ENCODE measurements at regions not wholly inside any gene's neighbourhood (a gene's known extent, or its start where the extent isn't known, plus 50 kb on each side); places are given as distances from the start of the nearest gene placed in this dataset.

GRCh38 chr3:86748015-86748414 is 242.9 kb downstream of the VGLL3 start:
- H3K4me3 ChIP-seq (ENCODE audit: low read depth, low read length), result no peak overlapping the region
- no peak for DNase-seq (ENCODE audit: low read depth)
- no peak for TF ChIP-seq CTCF (conservative IDR thresholded peaks at IDR 0.05; ENCODE audit: low read depth, low read length)

DNA sequence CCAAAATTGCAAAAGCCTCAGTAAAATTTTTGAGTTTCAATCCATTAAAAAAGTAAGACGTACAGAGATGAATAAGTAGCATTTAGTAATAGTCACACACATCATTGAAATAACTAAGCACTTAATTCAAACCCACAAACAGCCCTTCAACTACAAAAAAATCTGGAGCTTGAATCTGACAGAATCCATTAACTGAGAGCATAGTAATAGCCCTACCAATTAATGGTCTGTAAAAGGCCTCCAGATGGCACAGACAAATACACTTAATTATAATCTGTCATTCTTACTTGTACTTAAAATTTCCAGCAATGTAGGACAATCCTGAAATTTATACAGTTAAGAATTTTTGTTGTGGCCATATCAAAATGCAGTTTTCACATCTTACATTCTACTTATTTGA is 246.9 kb downstream of the VGLL3 start:
- H3K4me3 ChIP-seq (ENCODE audit: low read depth, low read length), result no peak overlapping the region
- no peak for DNase-seq (ENCODE audit: low read depth)
- no peak for TF ChIP-seq CTCF (conservative IDR thresholded peaks at IDR 0.05; ENCODE audit: low read depth, low read length)

DNA sequence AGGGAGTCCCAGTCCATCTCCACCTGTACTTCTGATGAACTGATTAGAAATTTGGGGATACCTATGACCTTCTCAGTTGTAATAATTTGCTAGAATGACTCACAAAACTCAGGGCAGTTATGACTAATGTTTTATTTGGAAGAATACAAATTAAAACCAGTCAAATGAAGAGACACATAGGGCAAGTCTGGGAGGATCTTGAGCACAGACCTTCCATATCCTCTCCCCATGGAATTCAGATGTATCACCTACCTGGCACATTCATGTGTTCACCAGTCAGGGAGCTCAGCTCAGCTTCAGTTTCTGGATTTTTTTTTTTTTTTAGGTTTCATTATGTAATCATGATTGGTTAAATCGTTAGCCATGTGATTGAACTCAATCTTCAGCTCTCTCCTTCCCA is 247.7 kb downstream of the VGLL3 start:
- H3K4me3 ChIP-seq (ENCODE audit: low read depth, low read length), result no peak overlapping the region
- DNase-seq (ENCODE audit: low read depth), result no peak
- TF ChIP-seq CTCF (conservative IDR thresholded peaks at IDR 0.05; ENCODE audit: low read depth, low read length), result no peak

DNA sequence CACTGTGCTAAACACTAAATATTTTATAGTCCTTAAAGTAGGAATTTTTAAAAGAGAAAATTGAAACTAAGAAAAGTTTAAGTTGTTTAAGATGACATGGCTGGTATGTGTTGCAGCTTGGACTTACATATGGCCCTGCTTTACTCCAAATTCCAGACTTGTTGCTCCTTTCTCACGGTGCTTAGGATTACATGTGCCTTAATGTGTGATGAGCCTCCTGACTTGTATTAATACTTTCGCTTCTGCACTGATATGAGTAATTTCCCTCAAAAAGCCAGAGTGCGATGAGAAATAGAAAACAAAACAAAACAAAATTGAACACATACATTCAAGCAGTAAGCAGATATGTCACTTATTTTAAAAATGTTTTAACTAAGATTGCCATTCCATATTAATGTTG is 250.2 kb downstream of the VGLL3 start:
- TF ChIP-seq CTCF (conservative IDR thresholded peaks at IDR 0.05; ENCODE audit: low read depth, low read length), result no peak
- DNase-seq (ENCODE audit: low read depth), result peak; percentile 2
- H3K4me3 ChIP-seq (ENCODE audit: low read depth, low read length), result no peak overlapping the region

DNA sequence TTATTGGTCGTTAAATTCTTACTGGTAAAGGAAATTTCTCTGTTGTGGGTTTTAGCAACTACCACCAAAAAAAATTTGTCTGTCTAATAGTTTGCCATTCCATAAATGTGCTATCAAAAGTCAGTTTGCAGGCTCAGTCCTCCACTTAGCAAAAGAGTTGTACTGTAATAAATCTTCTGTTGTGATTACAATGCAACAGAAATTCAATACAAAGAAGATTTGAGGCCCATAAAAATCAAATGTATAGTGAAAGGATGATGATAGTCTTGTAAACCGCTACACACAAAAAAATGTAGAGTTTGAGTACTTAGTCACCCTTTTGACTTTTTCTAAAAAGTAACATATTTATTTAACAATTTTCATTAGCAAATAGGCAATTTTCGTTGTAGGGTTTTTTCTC is 251.7 kb downstream of the VGLL3 start:
- no peak for DNase-seq (ENCODE audit: low read depth)
- H3K4me3 ChIP-seq (ENCODE audit: low read depth, low read length), result no peak overlapping the region
- no peak for TF ChIP-seq CTCF (conservative IDR thresholded peaks at IDR 0.05; ENCODE audit: low read depth, low read length)

DNA sequence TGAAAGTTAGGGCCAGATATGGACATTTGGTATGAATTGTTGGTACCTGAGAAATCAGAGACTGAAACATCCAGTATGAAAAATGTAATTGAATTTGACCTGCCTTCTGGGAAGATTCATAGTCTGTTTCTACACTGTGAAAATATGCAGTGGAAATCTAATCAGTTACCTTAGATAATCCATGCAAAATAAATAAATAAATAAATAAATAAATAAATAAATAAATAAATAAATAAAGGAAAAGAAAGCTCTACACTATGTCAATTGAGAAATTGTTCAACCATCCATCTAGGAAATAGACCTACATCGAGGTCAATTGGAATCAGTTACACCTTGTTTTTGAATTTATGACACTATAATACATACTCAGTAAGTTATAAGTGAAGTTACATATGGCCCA is 252.3 kb downstream of the VGLL3 start:
- DNase-seq (ENCODE audit: low read depth), result no peak

More for the DNA sequence above, 252.3 kb downstream of the VGLL3 start:
- H3K4me3 ChIP-seq (ENCODE audit: low read depth, low read length), result no peak overlapping the region
- no peak for TF ChIP-seq CTCF (conservative IDR thresholded peaks at IDR 0.05; ENCODE audit: low read depth, low read length)

Measured in choroid plexus epithelial cell (primary cell).